HCT116 (cell line): ENCODE measurements at regions not wholly inside any gene's neighbourhood (a gene's known extent, or its start where the extent isn't known, plus 50 kb on each side); places are given as distances from the start of the nearest gene placed in this dataset.

Source experiments
- ATAC-seq: fragments of 200-7000 bp; cut with Tn5 transposase; 2 replicates; pipeline ENCODE4 v1.9.1; 2020; ENCODE audit warnings: mild to moderate bottlenecking, moderate library complexity
- BruUV-seq: library from RNA; stranded (reverse); fragments of 400-500 nt; replicated peaks from 2 replicates; lab custom pipeline; 2021; lab: Mats Ljungman, UMichigan
- CTCF ChIA-PET: fragments of 300-600 bp; sonication (Branson Sonifier 250); formaldehyde crosslinking; loops from one replicate; lab custom pipeline; 2021; ENCODE audit warnings: antibody characterized with exemption; lab: Charles Lee
- POLR2A ChIA-PET: fragments of 300-600, 350-600 bp; sonication (Branson Sonifier 250); formaldehyde crosslinking; loops from one replicate; lab custom pipeline; 2021; ENCODE audit warnings: antibody characterized with exemption; lab: Charles Lee
- RAD21 ChIA-PET, 2 experiments: fragments of 300-600 bp; sonication (Branson Sonifier 250); formaldehyde crosslinking; loops; one replicate each; lab custom pipeline; 2023; ENCODE audit warnings: low total read pairs in 2 of 2; ENCODE audit not compliant: uncharacterized antibody in 2 of 2, unreplicated experiment in 2 of 2, low non-redundant PET in 1 of 2; lab: Charles Lee
- DNase-seq: peaks from one replicate; pipeline ENCODE4 v3.0.0-alpha.2; 2010; ENCODE audit warnings: low read depth, low spot score
- H2AFZ ChIP-seq: fragments of 200-600 bp; shearing (Covaris generic), sonication (generic); 2 replicates; pipeline ENCODE4 v1.6.1; 2017; ENCODE audit warnings: low read depth, mixed run types, mixed read lengths, antibody characterized with exemption, low read length; ENCODE audit not compliant: poor library complexity, severe bottlenecking
- H3K27ac ChIP-seq: 2 replicates; pipeline ENCODE4 v1.5.1; 2012; ENCODE audit warnings: low read depth, low read length
- H3K27me3 ChIP-seq: fragments of 200-600 bp; sonication (generic); 2 replicates; pipeline ENCODE4 v1.6.1; 2016; ENCODE audit warnings: mixed run types, low read length, mixed read lengths; ENCODE audit not compliant: insufficient read depth
- H3K36me3 ChIP-seq, 2 experiments: fragments of 200-500 bp in 1 of 2; fragments of 200-600 bp in 1 of 2; sonication (Bioruptor generic) in 1 of 2; sonication (generic) in 1 of 2; 2 replicates each; pipeline versions ENCODE4 v1.5.1 to v1.6.1; 2014 to 2016; ENCODE audit warnings: low read length in 2 of 2, inconsistent platforms in 1 of 2, mixed read lengths in 1 of 2, mixed run types in 1 of 2; ENCODE audit not compliant: insufficient read depth in 2 of 2, control insufficient read depth in 1 of 2
- H3K4me1 ChIP-seq, 2 experiments: fragments of 200-600 bp in 1 of 2; sonication (generic) in 1 of 2; 2 replicates each; pipeline versions ENCODE4 v1.5.1 to v1.6.1; 2012 to 2017; ENCODE audit warnings: low read length in 2 of 2, inconsistent platforms in 1 of 2, mild to moderate bottlenecking in 1 of 2, mixed read lengths in 1 of 2, mixed run types in 1 of 2, moderate library complexity in 1 of 2; ENCODE audit not compliant: insufficient read depth in 2 of 2, control insufficient read depth in 1 of 2
- H3K4me2 ChIP-seq: fragments of 200-600 bp; sonication (generic); 2 replicates; pipeline ENCODE4 v1.6.1; 2017; ENCODE audit warnings: mixed run types, low read length, mixed read lengths
- H3K4me3 ChIP-seq, 2 experiments: fragments of 200-600 bp in 1 of 2; sonication (generic) in 1 of 2; replicated peaks in 1 of 2; 2 replicates each; pipeline ENCODE4 v1.5.1; 2011 to 2016; ENCODE audit warnings: low read length in 2 of 2, control low read depth in 1 of 2, low read depth in 1 of 2, mild to moderate bottlenecking in 1 of 2, mixed read lengths in 1 of 2, mixed run types in 1 of 2
- H3K79me2 ChIP-seq: fragments of 200-600 bp; sonication (generic); 2 replicates; pipeline ENCODE4 v1.6.1; 2017; ENCODE audit warnings: mild to moderate bottlenecking, mixed run types, low read length, moderate library complexity, mixed read lengths; ENCODE audit not compliant: insufficient read depth
- H3K9ac ChIP-seq: fragments of 200-600 bp; sonication (generic); 2 replicates; pipeline ENCODE4 v1.6.1; 2016; ENCODE audit warnings: low read length, mixed read lengths
- H3K9me2 ChIP-seq: fragments of 200-600 bp; sonication (generic), shearing (Covaris generic); 2 replicates; pipeline ENCODE4 v1.6.1; 2017; ENCODE audit warnings: mixed run types, mild to moderate bottlenecking, moderate library complexity; ENCODE audit not compliant: insufficient read depth
- H3K9me3 ChIP-seq, 2 experiments: fragments of 200-500 bp in 1 of 2; fragments of 200-600 bp in 1 of 2; sonication (Bioruptor generic) in 1 of 2; sonication (generic) in 1 of 2; 2 replicates each; pipeline ENCODE4 v1.6.1; 2014 to 2017; ENCODE audit warnings: low read length in 2 of 2, mixed read lengths in 2 of 2, inconsistent platforms in 1 of 2, low read depth in 1 of 2, mild to moderate bottlenecking in 1 of 2, mixed run types in 1 of 2, moderate library complexity in 1 of 2; ENCODE audit not compliant: control insufficient read depth in 1 of 2, insufficient read depth in 1 of 2
- H4K20me1 ChIP-seq: fragments of 200-600 bp; sonication (generic), shearing (Covaris generic); 2 replicates; pipeline ENCODE4 v1.6.1; 2017; ENCODE audit warnings: mixed run types, mild to moderate bottlenecking, moderate library complexity; ENCODE audit not compliant: insufficient read depth
- EGR1 ChIP-seq: IDR thresholded peaks from 2 replicates; pipeline ENCODE4 v1.6.1; 2012; ENCODE audit warnings: low read depth
- ELF1 ChIP-seq: IDR thresholded peaks from 2 replicates; pipeline ENCODE4 v1.6.1; 2012; ENCODE audit warnings: low read depth, borderline replicate concordance
- EZH2 ChIP-seq: fragments of 200-600 bp; sonication (generic); IDR thresholded peaks from 2 replicates; pipeline ENCODE4 v1.6.1; 2017; ENCODE audit warnings: antibody characterized with exemption, mixed run types
- FOSL1 ChIP-seq: IDR thresholded peaks from 2 replicates; pipeline ENCODE4 v1.6.1; 2012; ENCODE audit warnings: low read depth
- JUND ChIP-seq: IDR thresholded peaks from 2 replicates; pipeline ENCODE4 v1.6.1; 2012
- POLR2A ChIP-seq: IDR thresholded peaks from 2 replicates; pipeline ENCODE4 v1.7.0; 2011; ENCODE audit warnings: borderline replicate concordance; ENCODE audit not compliant: insufficient read depth, insufficient read length; ENCODE audit errors: extremely low read depth
- SRF ChIP-seq: IDR thresholded peaks from 2 replicates; pipeline ENCODE4 v1.6.1; 2012; ENCODE audit warnings: low read depth
- TCF7L2 ChIP-seq: IDR thresholded peaks from 2 replicates; pipeline ENCODE4 v1.7.0; 2011; ENCODE audit warnings: borderline replicate concordance, inconsistent platforms; ENCODE audit not compliant: insufficient read depth, insufficient read length; ENCODE audit errors: extremely low read depth
- YY1 ChIP-seq: IDR thresholded peaks from 2 replicates; pipeline ENCODE4 v1.6.1; 2011; ENCODE audit warnings: low read length, low read depth, moderate library complexity, mild to moderate bottlenecking; ENCODE audit not compliant: insufficient replicate concordance; ENCODE audit errors: extremely low read depth
- ZNF274 ChIP-seq: fragments of 200-500 bp; sonication (Bioruptor generic); IDR thresholded peaks from 2 replicates; pipeline ENCODE4 v1.6.1; 2014; ENCODE audit warnings: mild to moderate bottlenecking, low read depth, low read length, inconsistent platforms
- intact Hi-C: fragments of 100-400 bp; cut with micrococcal nuclease; formaldehyde crosslinking; loops from 2 replicates; pipeline ENCODE4 v1.10.0; 2022
- TF ChIP-seq, protein P1 (sequence below): IDR thresholded peaks from 2 replicates; pipeline ENCODE4 v1.6.1; 2012; ENCODE audit warnings: low read depth
- TF ChIP-seq, protein P2 (sequence below): IDR thresholded peaks from 2 replicates; pipeline ENCODE4 v1.6.1; 2012
- TF ChIP-seq, protein P3 (sequence below): IDR thresholded peaks from 2 replicates; pipeline ENCODE4 v1.6.1; 2011; ENCODE audit warnings: mild to moderate bottlenecking, low read length, moderate library complexity; ENCODE audit not compliant: insufficient replicate concordance; ENCODE audit errors: extremely low read depth
- TF ChIP-seq, protein P4 (sequence below): IDR thresholded peaks from 2 replicates; pipeline ENCODE4 v1.6.1; 2012

DNA sequence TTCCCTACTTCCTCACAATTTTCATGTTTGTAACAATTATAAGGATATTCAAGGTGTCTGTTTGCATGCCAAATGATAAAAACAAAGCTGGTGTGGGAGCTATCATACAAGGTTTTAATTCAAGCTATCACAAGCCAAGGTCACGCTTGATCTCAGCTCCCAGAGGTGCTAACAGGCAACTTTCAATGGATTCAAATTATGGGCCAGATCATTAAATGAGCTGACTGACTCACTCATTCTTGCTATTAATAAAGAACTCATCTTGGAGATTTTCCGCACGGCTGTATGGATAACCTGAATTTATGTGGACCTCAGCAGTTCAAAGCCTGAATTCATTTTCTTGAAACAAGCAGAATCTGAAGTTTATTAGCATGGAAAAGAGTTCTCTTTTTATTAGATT is 267.3 kb upstream of the CDH6 start:
- no peak for ATAC-seq
- Histone ChIP-seq H3K9me3 (peaks cover 8 to 23% of the 10 kb centered on the region in 2 experiments; a peak in 2 of 4 replicates), H3K27ac (no peak overlapping the region), H3K4me1 (no peaks in the 10 kb centered on the region), H3K9me2 (no peaks in the 10 kb centered on the region), H4K20me1 (no peaks in the 10 kb centered on the region), H3K4me2 (no peak overlapping the region), H3K4me3 (no peak overlapping the region), H2AFZ (no peak overlapping the region), H3K79me2 (no peaks in the 10 kb centered on the region), H3K27me3 (no peaks in the 10 kb centered on the region), H3K36me3 (no peaks in the 10 kb centered on the region), H3K9ac (no peak overlapping the region)
- intact Hi-C loops: no loop called here
- no peak for TF ChIP-seq ZNF274
- no peak for TF ChIP-seq YY1
- no peak for TF ChIP-seq EZH2
- TF ChIP-seq ELF1: no peak
- no peak for TF ChIP-seq JUND
- TF ChIP-seq, protein P1, sequence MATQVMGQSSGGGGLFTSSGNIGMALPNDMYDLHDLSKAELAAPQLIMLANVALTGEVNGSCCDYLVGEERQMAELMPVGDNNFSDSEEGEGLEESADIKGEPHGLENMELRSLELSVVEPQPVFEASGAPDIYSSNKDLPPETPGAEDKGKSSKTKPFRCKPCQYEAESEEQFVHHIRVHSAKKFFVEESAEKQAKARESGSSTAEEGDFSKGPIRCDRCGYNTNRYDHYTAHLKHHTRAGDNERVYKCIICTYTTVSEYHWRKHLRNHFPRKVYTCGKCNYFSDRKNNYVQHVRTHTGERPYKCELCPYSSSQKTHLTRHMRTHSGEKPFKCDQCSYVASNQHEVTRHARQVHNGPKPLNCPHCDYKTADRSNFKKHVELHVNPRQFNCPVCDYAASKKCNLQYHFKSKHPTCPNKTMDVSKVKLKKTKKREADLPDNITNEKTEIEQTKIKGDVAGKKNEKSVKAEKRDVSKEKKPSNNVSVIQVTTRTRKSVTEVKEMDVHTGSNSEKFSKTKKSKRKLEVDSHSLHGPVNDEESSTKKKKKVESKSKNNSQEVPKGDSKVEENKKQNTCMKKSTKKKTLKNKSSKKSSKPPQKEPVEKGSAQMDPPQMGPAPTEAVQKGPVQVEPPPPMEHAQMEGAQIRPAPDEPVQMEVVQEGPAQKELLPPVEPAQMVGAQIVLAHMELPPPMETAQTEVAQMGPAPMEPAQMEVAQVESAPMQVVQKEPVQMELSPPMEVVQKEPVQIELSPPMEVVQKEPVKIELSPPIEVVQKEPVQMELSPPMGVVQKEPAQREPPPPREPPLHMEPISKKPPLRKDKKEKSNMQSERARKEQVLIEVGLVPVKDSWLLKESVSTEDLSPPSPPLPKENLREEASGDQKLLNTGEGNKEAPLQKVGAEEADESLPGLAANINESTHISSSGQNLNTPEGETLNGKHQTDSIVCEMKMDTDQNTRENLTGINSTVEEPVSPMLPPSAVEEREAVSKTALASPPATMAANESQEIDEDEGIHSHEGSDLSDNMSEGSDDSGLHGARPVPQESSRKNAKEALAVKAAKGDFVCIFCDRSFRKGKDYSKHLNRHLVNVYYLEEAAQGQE: no peak
- TF ChIP-seq, protein P2, sequence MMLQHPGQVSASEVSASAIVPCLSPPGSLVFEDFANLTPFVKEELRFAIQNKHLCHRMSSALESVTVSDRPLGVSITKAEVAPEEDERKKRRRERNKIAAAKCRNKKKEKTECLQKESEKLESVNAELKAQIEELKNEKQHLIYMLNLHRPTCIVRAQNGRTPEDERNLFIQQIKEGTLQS: no peak
- TF ChIP-seq POLR2A: no peak
- TF ChIP-seq SRF: no peak
- no peak for TF ChIP-seq TCF7L2
- TF ChIP-seq FOSL1: no peak
- no peak for TF ChIP-seq EGR1
- TF ChIP-seq, protein P3, sequence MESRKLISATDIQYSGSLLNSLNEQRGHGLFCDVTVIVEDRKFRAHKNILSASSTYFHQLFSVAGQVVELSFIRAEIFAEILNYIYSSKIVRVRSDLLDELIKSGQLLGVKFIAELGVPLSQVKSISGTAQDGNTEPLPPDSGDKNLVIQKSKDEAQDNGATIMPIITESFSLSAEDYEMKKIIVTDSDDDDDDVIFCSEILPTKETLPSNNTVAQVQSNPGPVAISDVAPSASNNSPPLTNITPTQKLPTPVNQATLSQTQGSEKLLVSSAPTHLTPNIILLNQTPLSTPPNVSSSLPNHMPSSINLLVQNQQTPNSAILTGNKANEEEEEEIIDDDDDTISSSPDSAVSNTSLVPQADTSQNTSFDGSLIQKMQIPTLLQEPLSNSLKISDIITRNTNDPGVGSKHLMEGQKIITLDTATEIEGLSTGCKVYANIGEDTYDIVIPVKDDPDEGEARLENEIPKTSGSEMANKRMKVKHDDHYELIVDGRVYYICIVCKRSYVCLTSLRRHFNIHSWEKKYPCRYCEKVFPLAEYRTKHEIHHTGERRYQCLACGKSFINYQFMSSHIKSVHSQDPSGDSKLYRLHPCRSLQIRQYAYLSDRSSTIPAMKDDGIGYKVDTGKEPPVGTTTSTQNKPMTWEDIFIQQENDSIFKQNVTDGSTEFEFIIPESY: no peak
- TF ChIP-seq, protein P4, sequence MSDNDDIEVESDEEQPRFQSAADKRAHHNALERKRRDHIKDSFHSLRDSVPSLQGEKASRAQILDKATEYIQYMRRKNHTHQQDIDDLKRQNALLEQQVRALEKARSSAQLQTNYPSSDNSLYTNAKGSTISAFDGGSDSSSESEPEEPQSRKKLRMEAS: no peak
- no TSS peak for BruUV-seq
- ChIA-PET RAD21 (no interaction called here), CTCF (no interaction called here), POLR2A (no interaction called here)
- DNase-seq: no peak
